ENCODE measurements at regions not wholly inside any gene's neighbourhood (a gene's known extent, or its start where the extent isn't known, plus 50 kb on each side); places are given as distances from the start of the nearest gene placed in this dataset.
"Not testable (repeated sequence)": the region's sequence is repeated elsewhere in the genome, so short reads cannot be mapped to it uniquely, and the experiment has no call there.

DNA sequence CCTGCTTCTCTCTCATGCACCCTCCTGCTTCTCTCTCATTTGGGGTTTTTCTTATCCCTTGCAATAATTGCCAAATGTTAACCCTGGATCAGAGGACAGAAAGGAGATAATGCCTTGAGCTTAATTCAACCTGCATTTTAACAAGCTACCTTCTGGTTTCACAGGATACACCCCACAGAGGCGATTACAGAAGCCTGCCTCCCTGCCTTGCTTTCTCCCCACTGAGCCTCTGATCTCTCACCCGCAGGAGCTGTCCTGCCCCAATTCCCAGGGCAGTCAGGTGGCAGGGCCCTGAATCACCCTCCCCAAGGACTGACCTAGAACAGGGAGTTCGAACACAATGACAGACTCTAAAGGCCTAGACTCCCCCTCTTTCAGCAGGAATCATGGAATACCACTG lies 959.5 kb downstream of the GRID1 start:
- Histone ChIP-seq H3K9me3 (ENCODE audit: control insufficient read depth, insufficient read depth, low read depth, low read length) (peaks cover 3% of the 10 kb centered on the region; the same call in 1 of the 2 replicates), H3K9ac (ENCODE audit: low read length) (no peak overlapping the region), H3K4me1 (ENCODE audit: control insufficient read depth, insufficient read depth, low read length) (no peaks in the 10 kb centered on the region), H3K27me3 (ENCODE audit: control insufficient read depth, insufficient read depth, low read length) (no peaks in the 10 kb centered on the region), H3K27ac (ENCODE audit: low read depth, low read length) (no peak overlapping the region), H3K36me3 (ENCODE audit: control insufficient read depth, insufficient read depth, low read length) (no peaks in the 10 kb centered on the region), H3K4me3 (ENCODE audit: low read depth, low read length) (no peak overlapping the region)

DNA sequence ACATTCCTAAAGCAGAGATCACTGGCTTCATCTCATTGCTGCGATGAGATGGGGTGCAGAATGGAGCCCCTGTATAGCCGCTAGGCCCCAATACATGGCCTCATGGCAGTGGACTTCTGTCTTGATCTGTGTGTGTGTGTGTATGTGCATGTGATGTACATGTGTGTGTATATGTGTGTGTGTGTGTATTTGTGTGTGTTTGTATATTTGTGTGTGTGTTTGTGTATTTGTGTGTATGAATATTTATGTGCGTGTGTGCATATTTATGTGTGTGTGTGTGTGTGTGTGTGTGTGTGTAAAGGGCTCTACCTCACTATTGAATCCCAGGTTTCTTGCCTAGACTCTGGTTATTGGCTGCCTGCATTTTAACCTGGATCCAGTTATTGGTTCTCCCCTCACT lies 958.2 kb downstream of the GRID1 start:
- Histone ChIP-seq H3K9ac (ENCODE audit: low read length) (no peak overlapping the region), H3K4me3 (ENCODE audit: low read depth, low read length) (no peak overlapping the region), H3K4me1 (ENCODE audit: control insufficient read depth, insufficient read depth, low read length) (no peaks in the 10 kb centered on the region), H3K27ac (ENCODE audit: low read depth, low read length) (no peak overlapping the region), H3K9me3 (ENCODE audit: control insufficient read depth, insufficient read depth, low read depth, low read length) (peaks cover 3% of the 10 kb centered on the region; the same call in 1 of the 2 replicates), H3K36me3 (ENCODE audit: control insufficient read depth, insufficient read depth, low read length) (no peaks in the 10 kb centered on the region), H3K27me3 (ENCODE audit: control insufficient read depth, insufficient read depth, low read length) (no peaks in the 10 kb centered on the region)

DNA sequence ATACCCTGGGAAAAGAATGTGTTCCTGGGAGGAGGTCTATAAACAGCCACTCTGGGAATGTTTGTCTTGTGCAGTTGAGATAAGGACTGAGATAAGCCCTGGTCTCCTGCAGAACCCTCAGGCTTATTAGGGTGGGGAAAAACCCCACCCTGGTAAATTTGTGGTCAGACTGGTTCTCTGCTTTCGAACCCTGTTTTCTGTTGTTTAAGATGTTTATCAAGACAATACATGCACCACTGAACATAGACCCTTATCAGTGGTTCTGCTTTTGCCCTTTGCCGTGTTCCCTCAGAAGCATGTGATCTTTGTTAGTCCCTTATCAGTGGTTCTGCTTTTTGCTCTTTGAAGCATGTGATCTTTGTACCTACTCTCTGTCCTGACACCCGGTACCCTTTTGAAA lies 956.0 kb downstream of the GRID1 start:
- H3K9ac ChIP-seq (ENCODE audit: low read length); H3K9me3 ChIP-seq (ENCODE audit: control insufficient read depth, insufficient read depth, low read depth, low read length); H3K4me3 ChIP-seq (ENCODE audit: low read depth, low read length); H3K36me3 ChIP-seq (ENCODE audit: control insufficient read depth, insufficient read depth, low read length); H3K4me1 ChIP-seq (ENCODE audit: control insufficient read depth, insufficient read depth, low read length); H3K27me3 ChIP-seq (ENCODE audit: control insufficient read depth, insufficient read depth, low read length); H3K27ac ChIP-seq (ENCODE audit: low read depth, low read length): not testable (repeated sequence)

DNA sequence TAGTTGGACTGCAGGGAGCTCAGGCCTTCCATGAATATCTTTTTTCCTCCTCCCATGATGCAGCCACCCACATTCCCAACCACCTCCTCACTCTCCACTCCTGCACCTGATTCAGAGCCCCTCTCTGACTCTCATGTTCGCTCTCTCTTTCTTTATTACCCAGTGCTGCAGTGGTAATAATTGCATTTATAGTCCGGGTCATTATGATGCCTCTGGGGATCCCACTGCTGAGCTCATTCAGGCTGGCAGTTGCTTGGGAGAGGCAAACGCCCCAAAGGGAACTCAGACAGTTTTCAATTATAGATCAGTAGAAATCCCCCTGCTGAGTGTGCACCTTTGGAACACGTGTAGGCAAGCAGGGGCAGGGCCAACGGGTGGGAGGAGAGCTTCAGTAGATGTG lies 953.0 kb downstream of the GRID1 start:
- H3K27me3 ChIP-seq (ENCODE audit: control insufficient read depth, insufficient read depth, low read length): no peaks in the 10 kb centered on the region
- no peaks in the 10 kb centered on the region for H3K4me1 ChIP-seq (ENCODE audit: control insufficient read depth, insufficient read depth, low read length)
- no peak overlapping the region for H3K9ac ChIP-seq (ENCODE audit: low read length)
- H3K27ac ChIP-seq (ENCODE audit: low read depth, low read length): no peak overlapping the region
- no peaks in the 10 kb centered on the region for H3K36me3 ChIP-seq (ENCODE audit: control insufficient read depth, insufficient read depth, low read length)
- peaks cover 3% of the 10 kb centered on the region; the same call in 1 of the 2 replicates for H3K9me3 ChIP-seq (ENCODE audit: control insufficient read depth, insufficient read depth, low read depth, low read length)
- H3K4me3 ChIP-seq (ENCODE audit: low read depth, low read length): no peak overlapping the region

DNA sequence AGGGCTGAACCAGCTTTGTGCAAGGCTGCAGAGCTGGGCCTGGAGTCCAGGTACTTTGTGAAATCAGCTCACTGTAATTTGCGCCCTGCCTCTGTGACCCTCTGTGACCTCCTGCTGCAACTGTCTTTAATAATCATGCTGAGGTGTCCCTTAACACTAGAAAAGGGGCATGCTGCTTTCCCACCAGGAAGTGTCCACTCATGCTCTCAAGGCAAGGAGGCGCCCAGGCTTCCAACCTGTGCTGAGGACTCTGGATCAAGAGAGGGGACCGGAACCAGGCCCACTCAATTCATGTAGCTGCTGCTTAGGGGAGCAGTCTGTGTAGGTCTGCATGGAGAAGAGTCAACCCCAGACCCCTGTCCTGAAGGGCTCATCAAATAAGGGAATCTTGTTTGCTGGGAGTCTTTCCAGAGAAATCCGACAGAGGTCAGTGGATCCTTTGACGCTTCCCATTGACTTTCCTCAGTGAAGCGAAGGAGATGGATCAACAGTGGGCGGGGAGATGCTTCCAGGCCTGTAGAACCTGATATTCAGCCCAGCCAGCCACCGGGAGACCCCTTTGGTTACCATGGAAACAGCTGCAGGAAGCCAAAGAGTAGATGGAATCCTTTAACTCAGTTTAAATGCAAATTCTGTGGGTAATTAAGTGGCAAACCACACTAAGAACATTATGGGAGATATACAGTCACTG lies 945.9 kb downstream of the GRID1 start:
- no peaks in the 10 kb centered on the region for H3K27me3 ChIP-seq (ENCODE audit: control insufficient read depth, insufficient read depth, low read length)
- no peak overlapping the region for H3K9ac ChIP-seq (ENCODE audit: low read length)
- H3K27ac ChIP-seq (ENCODE audit: low read depth, low read length): no peak overlapping the region
- H3K4me3 ChIP-seq (ENCODE audit: low read depth, low read length): no peak overlapping the region
- no peaks in the 10 kb centered on the region for H3K9me3 ChIP-seq (ENCODE audit: control insufficient read depth, insufficient read depth, low read depth, low read length)
- H3K36me3 ChIP-seq (ENCODE audit: control insufficient read depth, insufficient read depth, low read length): no peaks in the 10 kb centered on the region
- H3K4me1 ChIP-seq (ENCODE audit: control insufficient read depth, insufficient read depth, low read length): peaks cover 6% of the 10 kb centered on the region

DNA sequence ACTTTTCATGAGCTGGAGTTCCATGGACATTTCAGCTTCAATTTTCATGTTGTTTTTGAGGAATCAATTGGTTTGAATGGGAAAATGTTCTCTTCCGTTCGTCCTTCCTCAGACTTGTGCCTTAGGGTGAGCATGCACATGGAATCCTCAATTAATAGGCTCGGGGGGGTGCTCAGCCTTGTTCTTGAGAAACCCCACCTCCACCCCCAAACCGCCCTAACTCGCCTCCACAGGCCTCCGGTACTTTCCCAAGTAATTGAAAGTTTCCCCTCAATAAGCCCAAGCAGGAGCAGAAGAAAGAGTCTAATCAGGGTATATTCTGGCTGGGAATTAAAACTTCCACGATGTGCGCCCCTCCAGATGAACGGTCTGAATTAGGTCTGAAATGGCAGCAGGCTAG lies 945.2 kb downstream of the GRID1 start:
- Histone ChIP-seq H3K27ac (ENCODE audit: low read depth, low read length) (no peak overlapping the region), H3K9me3 (ENCODE audit: control insufficient read depth, insufficient read depth, low read depth, low read length) (no peaks in the 10 kb centered on the region), H3K4me3 (ENCODE audit: low read depth, low read length) (no peak overlapping the region), H3K4me1 (ENCODE audit: control insufficient read depth, insufficient read depth, low read length) (peaks cover 6% of the 10 kb centered on the region), H3K27me3 (ENCODE audit: control insufficient read depth, insufficient read depth, low read length) (no peaks in the 10 kb centered on the region), H3K9ac (ENCODE audit: low read length) (no peak overlapping the region), H3K36me3 (ENCODE audit: control insufficient read depth, insufficient read depth, low read length) (no peaks in the 10 kb centered on the region)

DNA sequence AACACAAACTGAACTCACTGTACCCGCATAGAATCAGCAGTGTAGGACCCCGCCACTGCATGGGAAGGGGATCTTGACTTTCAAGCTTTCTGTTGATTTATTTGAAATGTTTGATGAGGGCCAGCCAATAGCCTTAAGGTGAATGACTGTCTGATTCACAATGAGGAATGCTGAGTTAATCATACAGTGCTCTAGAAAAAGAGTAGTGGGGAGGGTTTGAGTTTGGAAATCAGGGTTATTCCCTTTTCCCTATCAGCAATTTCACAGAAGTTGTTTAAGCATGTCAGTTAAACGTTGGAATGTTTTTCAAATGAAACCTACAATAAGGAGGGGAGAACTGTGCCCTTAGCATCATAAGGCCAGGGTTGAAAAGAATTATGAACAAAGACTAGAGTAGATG lies 937.5 kb downstream of the GRID1 start:
- Histone ChIP-seq H3K9ac (ENCODE audit: low read length) (no peak overlapping the region), H3K4me3 (ENCODE audit: low read depth, low read length) (no peak overlapping the region), H3K27ac (ENCODE audit: low read depth, low read length) (no peak overlapping the region), H3K36me3 (ENCODE audit: control insufficient read depth, insufficient read depth, low read length) (no peaks in the 10 kb centered on the region), H3K27me3 (ENCODE audit: control insufficient read depth, insufficient read depth, low read length) (no peaks in the 10 kb centered on the region), H3K9me3 (ENCODE audit: control insufficient read depth, insufficient read depth, low read depth, low read length) (no peaks in the 10 kb centered on the region), H3K4me1 (ENCODE audit: control insufficient read depth, insufficient read depth, low read length) (no peaks in the 10 kb centered on the region)

DNA sequence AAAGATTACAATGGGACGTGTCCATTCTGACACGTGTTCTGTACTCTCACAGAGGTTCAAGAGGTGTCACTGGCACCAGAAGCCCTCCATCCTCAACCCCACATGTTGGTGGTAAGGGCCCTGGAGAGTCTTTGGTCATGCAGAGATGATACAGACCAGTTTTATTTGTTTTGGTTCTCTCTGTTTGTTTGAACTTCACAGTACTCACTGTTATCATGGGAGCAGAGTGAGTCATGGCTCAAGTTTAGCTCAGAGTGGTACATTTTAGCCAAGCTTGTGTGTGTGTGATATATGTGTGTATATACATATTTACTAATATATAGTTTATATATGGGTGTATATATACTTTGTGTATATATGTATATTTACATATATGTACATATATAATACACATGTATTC lies 935.6 kb downstream of the GRID1 start:
- H3K27me3 ChIP-seq (ENCODE audit: control insufficient read depth, insufficient read depth, low read length): no peaks in the 10 kb centered on the region
- H3K27ac ChIP-seq (ENCODE audit: low read depth, low read length): no peak overlapping the region
- H3K4me3 ChIP-seq (ENCODE audit: low read depth, low read length): no peak overlapping the region
- H3K9ac ChIP-seq (ENCODE audit: low read length): no peak overlapping the region
- H3K36me3 ChIP-seq (ENCODE audit: control insufficient read depth, insufficient read depth, low read length): no peaks in the 10 kb centered on the region
- H3K4me1 ChIP-seq (ENCODE audit: control insufficient read depth, insufficient read depth, low read length): no peaks in the 10 kb centered on the region
- H3K9me3 ChIP-seq (ENCODE audit: control insufficient read depth, insufficient read depth, low read depth, low read length): no peaks in the 10 kb centered on the region

DNA sequence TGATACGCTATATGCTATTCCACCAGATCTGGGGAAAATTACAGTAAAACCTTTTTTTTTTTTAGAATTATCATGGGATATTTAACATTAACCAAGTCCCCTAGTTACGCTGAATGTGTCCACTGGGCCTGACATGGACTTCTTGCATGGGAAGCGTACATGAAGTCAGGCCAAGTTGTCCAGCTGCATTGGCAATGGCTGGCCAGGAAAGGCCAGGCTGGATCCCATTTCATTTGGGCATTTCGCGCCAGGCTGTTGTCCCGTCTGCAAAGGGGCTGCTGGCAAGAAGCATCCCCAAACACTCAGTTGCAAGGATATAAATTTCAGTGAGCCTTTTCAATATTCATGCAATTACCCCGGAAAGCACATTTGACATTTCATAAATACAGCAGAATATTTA lies 933.3 kb downstream of the GRID1 start:
- no peaks in the 10 kb centered on the region for H3K27me3 ChIP-seq (ENCODE audit: control insufficient read depth, insufficient read depth, low read length)
- H3K27ac ChIP-seq (ENCODE audit: low read depth, low read length): no peak overlapping the region
- no peaks in the 10 kb centered on the region for H3K9me3 ChIP-seq (ENCODE audit: control insufficient read depth, insufficient read depth, low read depth, low read length)
- no peaks in the 10 kb centered on the region for H3K36me3 ChIP-seq (ENCODE audit: control insufficient read depth, insufficient read depth, low read length)
- H3K9ac ChIP-seq (ENCODE audit: low read length): no peak overlapping the region
- no peak overlapping the region for H3K4me3 ChIP-seq (ENCODE audit: low read depth, low read length)
- no peaks in the 10 kb centered on the region for H3K4me1 ChIP-seq (ENCODE audit: control insufficient read depth, insufficient read depth, low read length)

DNA sequence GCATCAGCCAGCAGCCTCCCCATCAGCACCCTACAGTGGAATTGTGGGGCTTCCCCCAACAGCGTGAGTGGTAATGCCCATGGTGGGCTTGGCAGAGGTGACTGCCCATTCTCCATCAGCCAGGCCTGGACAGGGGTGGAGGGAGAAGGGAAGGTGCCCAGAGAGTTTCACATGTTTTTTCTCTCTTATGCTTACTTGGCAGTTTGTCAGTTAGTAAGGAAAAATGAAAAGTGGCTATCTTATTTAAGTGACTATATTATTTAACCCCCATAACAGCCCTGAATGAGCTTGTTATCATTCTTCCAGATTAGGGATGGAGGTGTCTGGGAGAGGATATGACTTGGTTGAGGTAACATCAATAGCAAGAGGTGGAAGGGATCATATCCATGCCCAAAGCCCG lies 921.7 kb downstream of the GRID1 start:
- Histone ChIP-seq H3K4me3 (ENCODE audit: low read depth, low read length) (no peak overlapping the region), H3K27me3 (ENCODE audit: control insufficient read depth, insufficient read depth, low read length) (no peaks in the 10 kb centered on the region), H3K9ac (ENCODE audit: low read length) (no peak overlapping the region), H3K4me1 (ENCODE audit: control insufficient read depth, insufficient read depth, low read length) (no peaks in the 10 kb centered on the region), H3K9me3 (ENCODE audit: control insufficient read depth, insufficient read depth, low read depth, low read length) (no peaks in the 10 kb centered on the region), H3K36me3 (ENCODE audit: control insufficient read depth, insufficient read depth, low read length) (no peaks in the 10 kb centered on the region), H3K27ac (ENCODE audit: low read depth, low read length) (no peak overlapping the region)

DNA sequence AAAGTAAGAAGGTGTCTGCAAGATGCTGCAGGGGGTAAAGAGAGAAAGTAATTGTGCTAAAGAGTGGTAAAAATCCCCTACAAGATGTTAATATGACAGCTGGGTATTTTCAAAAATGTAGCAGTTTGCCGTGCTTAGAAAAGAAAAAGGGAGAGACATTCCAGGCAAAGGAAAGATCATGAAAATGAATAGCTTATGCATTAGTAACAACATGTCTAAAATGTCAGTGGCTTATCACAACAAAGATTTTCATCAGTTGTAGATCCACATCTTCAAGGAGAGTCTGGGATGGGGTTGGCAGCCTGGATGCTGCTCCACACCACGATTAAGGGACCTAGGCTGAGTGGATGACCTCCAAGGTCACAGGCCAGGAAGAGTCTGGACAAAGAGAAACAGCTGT lies 920.9 kb downstream of the GRID1 start:
- Histone ChIP-seq H3K4me3 (ENCODE audit: low read depth, low read length) (no peak overlapping the region), H3K4me1 (ENCODE audit: control insufficient read depth, insufficient read depth, low read length) (no peaks in the 10 kb centered on the region)

DNA sequence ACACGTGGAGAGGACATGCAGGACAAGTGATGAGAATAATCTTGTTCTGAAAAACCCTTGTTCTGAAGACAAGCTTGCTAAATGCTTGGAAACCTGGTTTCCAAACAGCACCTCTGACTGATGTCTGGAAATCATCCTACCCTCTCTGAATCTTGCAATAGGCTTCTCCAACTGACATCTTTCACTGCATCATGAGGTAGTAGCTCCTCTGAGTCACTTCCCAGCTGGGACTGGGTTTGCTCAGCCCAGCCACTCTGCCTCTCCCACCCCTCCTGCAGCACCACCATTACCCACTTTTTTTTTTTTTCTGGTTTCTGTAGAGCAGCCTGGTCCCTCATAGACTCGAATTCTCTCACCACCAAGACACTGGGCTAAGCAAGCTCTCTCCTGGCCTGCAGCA lies 919.8 kb downstream of the GRID1 start:
- Histone ChIP-seq H3K4me1 (ENCODE audit: control insufficient read depth, insufficient read depth, low read length) (no peaks in the 10 kb centered on the region), H3K9ac (ENCODE audit: low read length) (no peak overlapping the region), H3K27me3 (ENCODE audit: control insufficient read depth, insufficient read depth, low read length) (no peaks in the 10 kb centered on the region), H3K4me3 (ENCODE audit: low read depth, low read length) (no peak overlapping the region), H3K36me3 (ENCODE audit: control insufficient read depth, insufficient read depth, low read length) (no peaks in the 10 kb centered on the region), H3K9me3 (ENCODE audit: control insufficient read depth, insufficient read depth, low read depth, low read length) (no peaks in the 10 kb centered on the region), H3K27ac (ENCODE audit: low read depth, low read length) (no peak overlapping the region)

More for the DNA sequence above, 920.9 kb downstream of the GRID1 start:
- H3K9ac ChIP-seq (ENCODE audit: low read length): no peak overlapping the region
- H3K9me3 ChIP-seq (ENCODE audit: control insufficient read depth, insufficient read depth, low read depth, low read length): no peaks in the 10 kb centered on the region
- H3K27ac ChIP-seq (ENCODE audit: low read depth, low read length): no peak overlapping the region
- no peaks in the 10 kb centered on the region for H3K36me3 ChIP-seq (ENCODE audit: control insufficient read depth, insufficient read depth, low read length)
- H3K27me3 ChIP-seq (ENCODE audit: control insufficient read depth, insufficient read depth, low read length): no peaks in the 10 kb centered on the region

Measured in HUES6 (cell line).